ENCODE measurements at regions not wholly inside any gene's neighbourhood (a gene's known extent, or its start where the extent isn't known, plus 50 kb on each side); places are given as distances from the start of the nearest gene placed in this dataset.

DNA sequence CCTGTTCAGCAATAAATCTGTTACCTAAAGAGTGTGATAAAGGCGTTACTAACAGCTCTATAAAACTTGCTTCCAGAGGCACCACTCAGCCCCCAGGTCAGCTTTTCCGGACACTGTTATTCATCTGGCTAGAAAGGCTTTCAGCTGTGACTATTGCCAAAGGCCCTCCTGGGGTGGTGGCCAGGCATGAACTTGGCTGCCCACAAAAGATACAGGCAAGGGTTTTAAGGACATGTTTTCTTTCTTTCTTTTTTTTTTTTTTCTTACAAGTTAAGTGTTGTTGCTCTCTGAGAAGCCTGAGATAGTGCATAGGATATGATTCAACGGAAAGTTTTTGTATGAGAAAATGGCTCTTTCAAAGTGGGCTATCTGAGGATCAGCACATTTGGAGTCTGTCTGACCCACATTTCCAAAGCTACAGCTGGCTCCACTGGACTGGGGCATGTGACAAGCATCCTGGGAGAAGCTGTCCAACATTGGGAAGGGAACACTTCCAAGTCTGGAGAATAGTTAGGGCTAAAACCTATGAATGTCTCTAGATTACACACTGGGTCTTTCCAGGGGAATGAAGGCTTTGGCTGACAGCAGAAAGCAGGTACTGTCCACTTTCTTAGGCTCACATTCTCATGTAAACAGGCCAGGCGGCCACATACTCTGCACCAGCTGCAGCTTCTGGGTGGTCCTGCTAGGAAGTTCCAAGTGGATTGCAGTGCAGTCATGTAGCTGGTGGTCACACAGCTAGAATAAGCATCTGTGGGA is 639.7 kb downstream of the LMO4 start:
- no peak overlapping the region for H3K27ac Mint-ChIP-seq
- CTCF ChIA-PET = no interaction called here
- H3K36me3 Mint-ChIP-seq = no peaks in the 10 kb centered on the region
- H3K9me3 Mint-ChIP-seq (ENCODE audit: low read depth) = no peaks in the 10 kb centered on the region
- no peaks in the 10 kb centered on the region for H3K4me1 Mint-ChIP-seq
- ATAC-seq (no peak), DNase-seq (no peak)
- no peak overlapping the region for H3K4me3 Mint-ChIP-seq
- H3K27me3 Mint-ChIP-seq = peaks cover 7% of the 10 kb centered on the region

GRCh38 chr1:87969040-87969439 is 640.4 kb downstream of the LMO4 start:
- Mint-ChIP-seq H3K27me3 (peaks cover 6% of the 10 kb centered on the region), H3K9me3 (ENCODE audit: low read depth) (no peaks in the 10 kb centered on the region), H3K4me1 (no peaks in the 10 kb centered on the region), H3K4me3 (no peak overlapping the region), H3K27ac (no peak overlapping the region), H3K36me3 (no peaks in the 10 kb centered on the region)
- ATAC-seq = no peak
- CTCF ChIA-PET = no interaction called here
- DNase-seq = no peak

DNA sequence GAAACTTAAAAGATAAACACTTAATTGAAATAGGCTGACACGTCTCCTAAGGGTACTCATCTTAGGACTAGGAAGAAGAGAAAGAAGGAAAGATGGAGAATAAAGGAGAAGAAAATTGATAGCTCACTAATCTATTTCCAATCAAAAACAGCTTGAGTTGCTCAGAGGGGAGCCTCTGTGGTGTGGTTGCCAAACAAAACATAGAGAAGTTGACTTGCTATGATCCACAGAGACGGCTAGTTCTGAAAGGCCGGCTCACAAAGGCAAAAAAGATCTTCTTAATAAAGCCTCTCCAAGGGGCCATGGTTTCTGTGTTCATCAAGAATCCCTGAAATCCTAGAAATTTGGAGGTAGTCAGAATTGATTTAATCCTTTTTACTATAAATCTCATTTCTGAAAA is 644.1 kb downstream of the LMO4 start:
- Mint-ChIP-seq H3K27ac (no peak overlapping the region), H3K4me3 (no peak overlapping the region), H3K36me3 (no peaks in the 10 kb centered on the region), H3K9me3 (ENCODE audit: low read depth) (no peaks in the 10 kb centered on the region), H3K27me3 (peaks cover 3% of the 10 kb centered on the region), H3K4me1 (no peaks in the 10 kb centered on the region)
- DNase-seq = no peak
- no peak for ATAC-seq
- CTCF ChIA-PET = no interaction called here

DNA sequence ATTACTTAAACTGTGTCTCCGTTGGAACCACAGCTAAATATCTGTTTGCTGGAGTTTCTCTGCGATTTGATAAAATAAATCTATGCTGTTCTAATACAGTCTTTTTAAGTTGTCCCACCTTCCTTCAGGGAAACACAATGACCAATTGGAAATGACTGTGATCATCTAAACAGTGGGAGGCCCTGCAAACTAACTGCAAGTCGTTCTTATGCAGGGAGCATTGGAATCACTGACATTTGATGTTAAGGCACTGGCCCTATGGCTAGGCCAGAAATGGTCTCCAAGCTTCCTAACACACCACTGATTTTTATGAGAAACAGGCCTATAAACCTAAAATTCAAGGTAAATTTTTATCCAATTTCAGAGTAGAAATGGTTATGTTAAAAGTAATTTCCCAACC is 645.2 kb downstream of the LMO4 start:
- H3K27ac Mint-ChIP-seq = no peak overlapping the region
- DNase-seq (no peak), ATAC-seq (no peak)
- H3K4me1 Mint-ChIP-seq = no peaks in the 10 kb centered on the region
- H3K4me3 Mint-ChIP-seq = no peak overlapping the region
- no peaks in the 10 kb centered on the region for H3K9me3 Mint-ChIP-seq (ENCODE audit: low read depth)
- no peaks in the 10 kb centered on the region for H3K36me3 Mint-ChIP-seq
- peaks cover 3% of the 10 kb centered on the region for H3K27me3 Mint-ChIP-seq
- CTCF ChIA-PET = no interaction called here

GRCh38 chr1:87976316-87976715 is 647.6 kb downstream of the LMO4 start:
- CTCF ChIA-PET = interaction anchor here (0.6 kb wide), 1 partner anchor 93 kb away, joined by 3 read pairs; no protein-coding TSS in a partner anchor

GRCh38 chr1:87977145-87977544 is 648.5 kb downstream of the LMO4 start:
- CTCF ChIA-PET = no interaction called here
- Mint-ChIP-seq H3K27me3 (peaks cover 5% of the 10 kb centered on the region), H3K4me3 (no peak overlapping the region), H3K36me3 (no peaks in the 10 kb centered on the region), H3K4me1 (no peaks in the 10 kb centered on the region), H3K27ac (no peak overlapping the region), H3K9me3 (ENCODE audit: low read depth) (no peaks in the 10 kb centered on the region)
- ATAC-seq = no peak
- DNase-seq = no peak

More at GRCh38 chr1:87976316-87976715, 647.6 kb downstream of the LMO4 start:
- H3K4me3 Mint-ChIP-seq = no peak overlapping the region
- H3K27me3 Mint-ChIP-seq = peaks cover 5% of the 10 kb centered on the region
- no peaks in the 10 kb centered on the region for H3K4me1 Mint-ChIP-seq
- no peaks in the 10 kb centered on the region for H3K9me3 Mint-ChIP-seq (ENCODE audit: low read depth)
- H3K27ac Mint-ChIP-seq = no peak overlapping the region
- no peaks in the 10 kb centered on the region for H3K36me3 Mint-ChIP-seq
- DNase-seq (no peak), ATAC-seq (no peak)

DNA sequence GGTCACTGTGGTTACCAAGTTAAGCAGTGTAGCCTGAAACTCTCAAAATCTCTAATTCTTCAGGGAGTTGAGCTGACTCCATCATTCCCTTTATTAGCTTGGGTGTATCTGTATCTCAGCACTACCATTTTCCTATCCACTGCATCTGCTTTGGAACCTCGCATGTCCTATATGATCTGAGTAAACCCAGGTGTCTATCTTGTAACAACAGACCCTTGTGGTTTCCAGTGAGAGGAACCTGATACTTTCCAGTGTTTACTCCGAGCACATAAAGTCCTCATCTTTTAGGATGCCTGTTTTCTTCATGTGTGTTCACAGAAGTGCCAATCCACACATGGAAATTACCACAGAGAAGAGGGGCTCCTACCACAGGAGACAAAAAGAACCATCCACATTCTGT is 650.4 kb downstream of the LMO4 start:
- Mint-ChIP-seq H3K36me3 (no peaks in the 10 kb centered on the region), H3K9me3 (ENCODE audit: low read depth) (no peaks in the 10 kb centered on the region), H3K27ac (no peak overlapping the region), H3K4me1 (no peaks in the 10 kb centered on the region), H3K27me3 (peaks cover 5% of the 10 kb centered on the region), H3K4me3 (no peak overlapping the region)
- ATAC-seq (no peak), DNase-seq (no peak)
- CTCF ChIA-PET = no interaction called here

GRCh38 chr1:87980494-87980893 is 651.8 kb downstream of the LMO4 start:
- H3K36me3 Mint-ChIP-seq = no peaks in the 10 kb centered on the region
- CTCF ChIA-PET = no interaction called here
- DNase-seq (no peak), ATAC-seq (no peak)
- H3K27ac Mint-ChIP-seq = no peak overlapping the region
- H3K27me3 Mint-ChIP-seq = peaks cover 8% of the 10 kb centered on the region
- no peaks in the 10 kb centered on the region for H3K4me1 Mint-ChIP-seq
- H3K9me3 Mint-ChIP-seq (ENCODE audit: low read depth) = no peaks in the 10 kb centered on the region
- H3K4me3 Mint-ChIP-seq = no peak overlapping the region

GRCh38 chr1:87981386-87981785 is 652.7 kb downstream of the LMO4 start:
- DNase-seq = no peak
- CTCF ChIA-PET = interaction anchor here (1.0 kb wide), 1 partner anchor 27 kb away, joined by 3 read pairs; no protein-coding TSS in a partner anchor
- Mint-ChIP-seq H3K9me3 (ENCODE audit: low read depth) (no peaks in the 10 kb centered on the region), H3K4me1 (no peaks in the 10 kb centered on the region), H3K27me3 (peaks cover 11% of the 10 kb centered on the region), H3K36me3 (no peaks in the 10 kb centered on the region), H3K27ac (no peak overlapping the region), H3K4me3 (no peak overlapping the region)
- no peak for ATAC-seq

GRCh38 chr1:87981810-87982209 is 653.1 kb downstream of the LMO4 start:
- Mint-ChIP-seq H3K27ac (no peak overlapping the region), H3K27me3 (peaks cover 11% of the 10 kb centered on the region), H3K4me3 (no peak overlapping the region), H3K4me1 (no peaks in the 10 kb centered on the region), H3K9me3 (ENCODE audit: low read depth) (no peaks in the 10 kb centered on the region), H3K36me3 (no peaks in the 10 kb centered on the region)
- ATAC-seq (no peak), DNase-seq (no peak)
- CTCF ChIA-PET = interaction anchor here (1.0 kb wide), 1 partner anchor 28 kb away, joined by 3 read pairs; no protein-coding TSS in a partner anchor

DNA sequence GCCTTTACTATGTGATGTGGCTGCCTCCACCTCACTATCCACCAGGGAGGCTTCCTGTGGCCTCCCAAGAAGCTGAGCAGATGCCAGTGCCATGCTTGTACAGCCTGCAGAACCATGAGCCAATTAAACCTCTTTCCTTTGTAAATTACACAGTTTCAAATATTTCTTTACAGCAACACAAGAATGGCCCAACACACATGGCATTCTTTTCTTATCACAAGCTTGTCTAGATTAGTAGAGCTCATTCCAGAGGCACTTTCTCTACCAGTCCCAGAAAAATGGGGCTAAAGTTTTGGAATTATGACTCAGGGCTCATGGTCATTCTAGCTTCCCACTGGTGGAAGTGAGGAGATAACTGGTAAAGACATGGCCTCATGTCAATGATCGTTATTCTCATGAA is 655.2 kb downstream of the LMO4 start:
- no peak for DNase-seq
- peaks cover 11% of the 10 kb centered on the region for H3K27me3 Mint-ChIP-seq
- H3K27ac Mint-ChIP-seq = no peak overlapping the region
- CTCF ChIA-PET = no interaction called here
- H3K4me3 Mint-ChIP-seq = no peak overlapping the region
- H3K36me3 Mint-ChIP-seq = no peaks in the 10 kb centered on the region
- no peaks in the 10 kb centered on the region for H3K9me3 Mint-ChIP-seq (ENCODE audit: low read depth)
- H3K4me1 Mint-ChIP-seq = no peaks in the 10 kb centered on the region
- ATAC-seq = no peak

DNA sequence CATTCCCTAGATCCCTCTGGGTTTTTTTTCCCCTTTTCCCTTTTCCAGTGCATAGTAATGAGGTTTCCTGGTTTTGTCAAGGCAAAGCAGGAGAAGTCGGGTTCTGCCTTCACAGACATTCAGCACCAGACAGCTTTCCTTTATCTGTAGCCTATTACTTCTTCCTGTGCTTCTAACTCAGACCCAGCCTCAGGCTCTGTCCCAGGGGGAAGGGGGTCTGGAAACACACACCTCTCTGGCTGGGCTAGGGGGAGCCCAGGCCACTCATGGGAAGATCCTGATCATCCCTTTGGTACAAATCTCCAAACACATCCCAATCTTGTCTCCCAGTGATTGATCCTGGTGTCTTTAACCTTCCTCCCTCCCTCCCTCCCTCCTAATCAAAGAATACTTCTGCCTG is 656.4 kb downstream of the LMO4 start:
- Mint-ChIP-seq H3K4me1 (no peaks in the 10 kb centered on the region), H3K27ac (no peak overlapping the region), H3K36me3 (no peaks in the 10 kb centered on the region), H3K27me3 (peaks cover 6% of the 10 kb centered on the region), H3K9me3 (ENCODE audit: low read depth) (no peaks in the 10 kb centered on the region), H3K4me3 (no peak overlapping the region)
- DNase-seq (no peak), ATAC-seq (no peak)
- CTCF ChIA-PET = no interaction called here

DNA sequence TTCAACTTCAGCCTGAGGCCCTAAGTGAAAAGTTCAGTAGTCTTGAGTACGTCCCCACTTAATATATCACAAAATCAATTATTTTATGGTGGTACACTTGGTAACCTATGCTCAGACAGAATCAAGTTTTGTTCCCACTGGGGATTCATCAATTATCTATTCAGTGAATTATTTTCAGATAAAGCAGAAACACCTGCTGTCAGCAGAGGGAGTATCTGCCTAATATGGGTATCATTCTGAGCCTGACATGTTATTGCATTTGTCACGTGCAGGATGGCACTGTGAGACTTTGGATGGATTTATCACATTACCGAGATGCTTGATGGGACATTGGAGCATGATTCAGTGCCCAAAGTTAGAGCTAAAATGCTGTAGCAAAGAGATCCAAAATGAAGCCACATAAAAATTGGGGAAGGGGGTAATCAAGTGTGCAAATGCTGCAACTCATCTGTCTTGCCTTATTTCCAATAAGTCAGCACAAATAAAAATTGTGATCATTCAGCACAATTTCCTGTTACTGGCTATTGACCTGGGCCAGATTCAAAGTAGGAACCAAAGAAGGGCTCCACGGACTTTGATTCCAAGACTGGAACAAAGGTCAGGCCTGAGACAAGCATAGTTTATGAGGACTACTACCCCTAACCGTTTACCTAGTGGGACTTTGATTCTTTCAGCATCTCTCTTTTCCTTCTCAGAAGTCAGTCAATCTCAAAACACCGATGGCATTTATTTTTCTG is 657.6 kb downstream of the LMO4 start:
- H3K36me3 Mint-ChIP-seq = no peaks in the 10 kb centered on the region
- CTCF ChIA-PET = no interaction called here

DNA sequence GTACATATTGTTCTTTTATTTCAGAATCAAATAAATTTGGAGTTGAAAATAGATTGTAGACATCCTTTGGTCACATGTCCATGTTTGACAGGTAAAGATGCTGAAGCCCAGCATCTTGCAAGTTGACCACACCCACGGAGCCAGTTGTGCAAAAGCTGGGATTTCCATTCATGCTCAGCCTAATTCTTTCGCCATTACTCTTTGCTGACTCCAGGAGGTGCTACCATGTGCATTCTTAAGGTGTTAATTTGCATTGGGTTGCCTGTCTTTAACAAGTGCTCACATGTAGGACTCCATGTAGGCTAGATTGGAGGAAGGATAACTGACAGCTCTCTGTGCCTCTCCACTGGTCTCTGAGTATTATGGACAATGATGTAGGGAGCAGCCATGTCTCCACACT is 660.7 kb downstream of the LMO4 start:
- DNase-seq (no peak), ATAC-seq (no peak)
- Mint-ChIP-seq H3K36me3 (no peaks in the 10 kb centered on the region), H3K27ac (no peak overlapping the region), H3K4me1 (no peaks in the 10 kb centered on the region), H3K9me3 (ENCODE audit: low read depth) (no peaks in the 10 kb centered on the region), H3K27me3 (peaks cover 3% of the 10 kb centered on the region), H3K4me3 (no peak overlapping the region)
- CTCF ChIA-PET = interaction anchor here (1.5 kb wide), 1 partner anchor 73 kb away, joined by 3 read pairs; no protein-coding TSS in a partner anchor

More for the DNA sequence above, 657.6 kb downstream of the LMO4 start:
- no peaks in the 10 kb centered on the region for H3K4me1 Mint-ChIP-seq
- no peak overlapping the region for H3K27ac Mint-ChIP-seq
- no peaks in the 10 kb centered on the region for H3K9me3 Mint-ChIP-seq (ENCODE audit: low read depth)
- peaks cover 6% of the 10 kb centered on the region for H3K27me3 Mint-ChIP-seq
- no peak for DNase-seq
- ATAC-seq = no peak
- no peak overlapping the region for H3K4me3 Mint-ChIP-seq
